NB4 (cell line): ENCODE measurements at regions not wholly inside any gene's neighbourhood (a gene's known extent, or its start where the extent isn't known, plus 50 kb on each side); places are given as distances from the start of the nearest gene placed in this dataset.

Experiments used
- CTCF ChIP-seq: IDR thresholded peaks from one replicate; pipeline ENCODE4 v1.5.1; 2012; ENCODE audit warnings: low read depth, low read length
- MAX ChIP-seq: IDR thresholded peaks from 2 replicates; pipeline ENCODE4 v1.6.1; 2011; ENCODE audit warnings: low read depth, low read length
- MYC ChIP-seq: IDR thresholded peaks from 2 replicates; pipeline ENCODE4 v1.6.1; 2011; ENCODE audit warnings: low read depth, low read length
- POLR2A ChIP-seq: IDR thresholded peaks from 2 replicates; pipeline ENCODE4 v1.6.1; 2011; ENCODE audit warnings: mild to moderate bottlenecking; ENCODE audit not compliant: insufficient read length; ENCODE audit errors: extremely low read depth

GRCh38 chr11:25702417-25702816 is 629.5 kb upstream of the ANO3 start:
- no peak for TF ChIP-seq CTCF
- TF ChIP-seq POLR2A = no peak
- TF ChIP-seq MYC = no peak
- TF ChIP-seq MAX = no peak
